Liver (tissue), 8 donors: ENCODE measurements at regions not wholly inside any gene's neighbourhood (a gene's known extent, or its start where the extent isn't known, plus 50 kb on each side); places are given as distances from the start of the nearest gene placed in this dataset.

Experiments
- DNase-seq: peaks from one replicate; pipeline ENCODE4 v3.0.0-alpha.2; 2017; ENCODE audit warnings: low spot score
- H3K27ac ChIP-seq, 2 donors: one replicate each; pipeline ENCODE4 v1.7.0; 2013; ENCODE audit warnings: inconsistent platforms in 2 of 2, low read length in 2 of 2, control low read depth in 1 of 2, low read depth in 1 of 2, mild to moderate bottlenecking in 1 of 2
- H3K27me3 ChIP-seq, 4 donors: one replicate each; pipeline versions ENCODE4 v1.6.1 to v1.7.0; 2013; ENCODE audit warnings: low read length in 3 of 4, inconsistent platforms in 1 of 4, mild to moderate bottlenecking in 1 of 4, moderate library complexity in 1 of 4; ENCODE audit not compliant: control insufficient read depth in 4 of 4, insufficient read depth in 4 of 4
- H3K36me3 ChIP-seq, 4 donors: one replicate each; pipeline versions ENCODE4 v1.6.1 to v1.7.0; 2013; ENCODE audit warnings: low read length in 3 of 4, mild to moderate bottlenecking in 3 of 4, low read depth in 1 of 4, moderate library complexity in 1 of 4; ENCODE audit not compliant: control insufficient read depth in 4 of 4, insufficient read depth in 3 of 4
- H3K4me1 ChIP-seq, 4 donors: one replicate each; pipeline versions ENCODE4 v1.6.1 to v1.7.0; 2013; ENCODE audit warnings: low read length in 3 of 4, mild to moderate bottlenecking in 3 of 4, moderate library complexity in 1 of 4; ENCODE audit not compliant: control insufficient read depth in 4 of 4, insufficient read depth in 4 of 4
- H3K4me3 ChIP-seq, 3 donors: one replicate each; pipeline versions ENCODE4 v1.6.1 to v1.7.0; 2013; ENCODE audit warnings: low read length in 3 of 3, control low read depth in 1 of 3, low read depth in 1 of 3, mild to moderate bottlenecking in 1 of 3
- H3K9ac ChIP-seq, 2 donors: one replicate each; pipeline ENCODE4 v1.7.0; 2013; ENCODE audit warnings: low read length in 2 of 2, mild to moderate bottlenecking in 2 of 2, moderate library complexity in 2 of 2, control low read depth in 1 of 2, low read depth in 1 of 2
- H3K9me3 ChIP-seq, 4 donors: one replicate each; pipeline versions ENCODE4 v1.6.1 to v1.7.0; 2013; ENCODE audit warnings: low read length in 3 of 4; ENCODE audit not compliant: control insufficient read depth in 4 of 4
- ATF3 ChIP-seq: IDR thresholded peaks from 2 replicates; pipeline ENCODE4 v1.6.1; 2016; ENCODE audit warnings: antibody characterized with exemption
- CTCF ChIP-seq: fragments of 150-350 bp; IDR thresholded peaks from 2 replicates; pipeline ENCODE4 v1.5.1; 2017; ENCODE audit warnings: improper control_type of control experiment, low read depth, low read length; ENCODE audit not compliant: missing input control
- EGR1 ChIP-seq, 2 donors: IDR thresholded peaks; 2 replicates each; pipeline ENCODE4 v1.6.1; 2016 to 2018; ENCODE audit warnings: antibody characterized with exemption in 2 of 2, low read depth in 2 of 2
- FOXA1 ChIP-seq: IDR thresholded peaks from 2 replicates; pipeline ENCODE4 v1.6.1; 2016; ENCODE audit warnings: antibody characterized with exemption
- GABPA ChIP-seq, 2 donors: IDR thresholded peaks in 1 of 2; conservative IDR thresholded peaks in 1 of 2; 2 replicates each; pipeline ENCODE4 v1.6.1; 2016; ENCODE audit warnings: antibody characterized with exemption in 2 of 2, mild to moderate bottlenecking in 1 of 2, moderate library complexity in 1 of 2
- HNF4A ChIP-seq, 2 donors: conservative IDR thresholded peaks; 2 replicates each; pipeline ENCODE4 v1.6.1; 2016; ENCODE audit warnings: antibody characterized with exemption in 2 of 2, mild to moderate bottlenecking in 2 of 2
- HNF4G ChIP-seq: IDR thresholded peaks from 2 replicates; pipeline ENCODE4 v1.6.1; 2016; ENCODE audit warnings: antibody characterized with exemption
- JUND ChIP-seq, 2 donors: IDR thresholded peaks; 2 replicates each; pipeline ENCODE4 v1.6.1; 2016; ENCODE audit warnings: antibody characterized with exemption in 2 of 2
- MAX ChIP-seq: IDR thresholded peaks from 2 replicates; pipeline ENCODE4 v1.6.1; 2016; ENCODE audit warnings: antibody characterized with exemption
- NR2F2 ChIP-seq: IDR thresholded peaks from 2 replicates; pipeline ENCODE4 v1.6.1; 2016; ENCODE audit warnings: antibody characterized with exemption
- RAD21 ChIP-seq, 2 donors: IDR thresholded peaks; 2 replicates each; pipeline ENCODE4 v1.6.1; 2016; ENCODE audit warnings: antibody characterized with exemption in 2 of 2, mild to moderate bottlenecking in 2 of 2
- RXRA ChIP-seq, 2 donors: IDR thresholded peaks; 2 replicates each; pipeline ENCODE4 v1.6.1; 2017 to 2018; ENCODE audit warnings: antibody characterized with exemption in 2 of 2, mild to moderate bottlenecking in 1 of 2
- SP1 ChIP-seq: IDR thresholded peaks from 2 replicates; pipeline ENCODE4 v1.6.1; 2018; ENCODE audit warnings: antibody characterized with exemption, mild to moderate bottlenecking
- TAF1 ChIP-seq: conservative IDR thresholded peaks from 2 replicates; pipeline ENCODE4 v1.6.1; 2016; ENCODE audit warnings: antibody characterized with exemption, mild to moderate bottlenecking
- YY1 ChIP-seq: IDR thresholded peaks from 2 replicates; pipeline ENCODE4 v1.6.1; 2016; ENCODE audit warnings: antibody characterized with exemption, mild to moderate bottlenecking
- WGBS: extraction: QIAGEN DNeasy Blood & Tissue Kit; methylation state at CpG from one replicate; pipeline ENCODE4 v1.1.7; 2013; 5-methylcytosine and 5-hydroxymethylcytosine counted together
- donor health status: healthy.
- donor health status: healthy.
- donor health status: healthy.
- donor health status: healthy.
- donor health status: healthy.

- Histone ChIP-seq H3K9ac (no peak overlapping the region), H3K27me3 (no peaks in the 10 kb centered on the region), H3K4me3 (no peak overlapping the region), H3K27ac (no peak overlapping the region), H3K9me3 (no peaks in the 10 kb centered on the region), H3K4me1 (no peaks in the 10 kb centered on the region), H3K36me3 (no peaks in the 10 kb centered on the region)
- TF ChIP-seq YY1, result no peak
- no peak for TF ChIP-seq EGR1 (IDR thresholded peaks at IDR 0.05; ENCODE audit: low read depth in 2 of 2)
- TF ChIP-seq CTCF, result no peak
- no peak for TF ChIP-seq SP1
- no peak for DNase-seq
- WGBS, result 69% methylated on average over 2 of the region's 2 CpGs
Measured at GRCh38 chr1:71269179-71269578, 188.3 kb upstream of the ZRANB2 start.

- H3K27me3 ChIP-seq, result no peaks in the 10 kb centered on the region
- DNase-seq, result no peak
- H3K36me3 ChIP-seq, result no peaks in the 10 kb centered on the region
- no peaks in the 10 kb centered on the region for H3K9me3 ChIP-seq
- H3K4me1 ChIP-seq, result no peaks in the 10 kb centered on the region
- no peak overlapping the region for H3K27ac ChIP-seq
- H3K4me3 ChIP-seq, result no peak overlapping the region
- no peak overlapping the region for H3K9ac ChIP-seq
- no peak for TF ChIP-seq FOXA1
- TF ChIP-seq MAX, result no peak
- no peak for TF ChIP-seq RXRA (IDR thresholded peaks at IDR 0.05)
- no peak for TF ChIP-seq ATF3
- TF ChIP-seq EGR1 (IDR thresholded peaks at IDR 0.05; ENCODE audit: low read depth in 2 of 2), result no peak
- no peak for TF ChIP-seq SP1
Measured at GRCh38 chr1:71267220-71267619, 186.4 kb upstream of the ZRANB2 start.

GRCh38 chr1:71264039-71264438, 183.2 kb upstream of the ZRANB2 start:
- 81% methylated on average over 5 of the region's 5 CpGs for WGBS
- TF ChIP-seq HNF4G (no peak), NR2F2 (no peak), FOXA1 (no peak), HNF4A (conservative IDR thresholded peaks at IDR 0.05) (no peak), YY1 (no peak), MAX (no peak), TAF1 (no peak)
- Histone ChIP-seq H3K4me3 (no peak overlapping the region), H3K27me3 (no peaks in the 10 kb centered on the region), H3K27ac (no peak overlapping the region), H3K36me3 (no peaks in the 10 kb centered on the region), H3K9ac (no peak overlapping the region), H3K9me3 (no peaks in the 10 kb centered on the region), H3K4me1 (no peaks in the 10 kb centered on the region)
- DNase-seq, result no peak

- no peaks in the 10 kb centered on the region for H3K9me3 ChIP-seq
- no peak for DNase-seq
- WGBS, result 71% methylated on average over 7 of the region's 7 CpGs
- H3K4me1 ChIP-seq, result no peaks in the 10 kb centered on the region
- H3K4me3 ChIP-seq, result no peak overlapping the region
- no peaks in the 10 kb centered on the region for H3K36me3 ChIP-seq
- no peaks in the 10 kb centered on the region for H3K27me3 ChIP-seq
- H3K27ac ChIP-seq, result no peak overlapping the region
- H3K9ac ChIP-seq, result no peak overlapping the region
- TF ChIP-seq RXRA (IDR thresholded peaks at IDR 0.05) (no peak), GABPA (IDR thresholded peaks at IDR 0.05 in 1 of 2, conservative IDR thresholded peaks at IDR 0.05 in 1 of 2) (no peak), NR2F2 (no peak), TAF1 (no peak), HNF4A (conservative IDR thresholded peaks at IDR 0.05) (no peak), EGR1 (IDR thresholded peaks at IDR 0.05; ENCODE audit: low read depth in 2 of 2) (no peak), JUND (IDR thresholded peaks at IDR 0.05) (no peak), YY1 (no peak), MAX (no peak), CTCF (no peak), ATF3 (no peak), FOXA1 (no peak), RAD21 (IDR thresholded peaks at IDR 0.05) (no peak), SP1 (no peak)
Measured at GRCh38 chr1:71262970-71263369, 182.1 kb upstream of the ZRANB2 start.
